MM.1S (cell line): ENCODE measurements at regions not wholly inside any gene's neighbourhood (a gene's known extent, or its start where the extent isn't known, plus 50 kb on each side); places are given as distances from the start of the nearest gene placed in this dataset.

ENCODE experiments used
- DNase-seq: peaks from one replicate; pipeline ENCODE4 v3.0.0-alpha.2; 2015
- H2AFZ ChIP-seq: fragments of 300-600 bp; sonication (generic); 2 replicates; pipeline ENCODE4 v1.6.0; 2016; ENCODE audit warnings: antibody characterized with exemption, low read length
- H3F3A ChIP-seq: fragments of 300-600 bp; sonication (generic); 2 replicates; pipeline ENCODE4 v1.6.1; 2016; ENCODE audit warnings: mild to moderate bottlenecking, antibody characterized with exemption, low read length, moderate library complexity, mixed read lengths; ENCODE audit not compliant: insufficient read depth
- H3K27ac ChIP-seq: fragments of 300-600 bp; sonication (generic); 2 replicates; pipeline ENCODE4 v1.5.1; 2016; ENCODE audit warnings: mild to moderate bottlenecking, low read length
- H3K27me3 ChIP-seq: fragments of 300-600 bp; sonication (generic); replicated peaks from 2 replicates; pipeline ENCODE4 v1.6.0; 2016; ENCODE audit warnings: low read length; ENCODE audit not compliant: insufficient read depth
- H3K36me3 ChIP-seq: fragments of 300-600 bp; sonication (generic); replicated peaks from 2 replicates; pipeline ENCODE4 v1.6.1; 2016; ENCODE audit warnings: mild to moderate bottlenecking, low read length, mixed read lengths; ENCODE audit not compliant: insufficient read depth
- H3K4me1 ChIP-seq: fragments of 300-600 bp; sonication (generic); 2 replicates; pipeline ENCODE4 v1.6.1; 2016; ENCODE audit warnings: low read length, mixed read lengths
- H3K4me2 ChIP-seq: fragments of 300-600 bp; sonication (generic); 2 replicates; pipeline ENCODE4 v1.6.0; 2016; ENCODE audit warnings: low read depth, low read length
- H3K4me3 ChIP-seq: fragments of 300-600 bp; sonication (generic); 2 replicates; pipeline ENCODE4 v1.5.1; 2016; ENCODE audit warnings: low read length, mixed read lengths
- H3K79me2 ChIP-seq: fragments of 300-600 bp; sonication (generic); 2 replicates; pipeline ENCODE4 v1.6.1; 2016; ENCODE audit warnings: mixed run types, low read length, mixed read lengths
- H3K9ac ChIP-seq: fragments of 300-600 bp; sonication (generic); 2 replicates; pipeline ENCODE4 v1.6.1; 2016; ENCODE audit warnings: low read length, mixed read lengths
- H3K9me2 ChIP-seq: fragments of 300-600 bp; sonication (generic); replicated peaks from 2 replicates; pipeline ENCODE4 v1.6.1; 2016; ENCODE audit warnings: mild to moderate bottlenecking, low read length, mixed read lengths; ENCODE audit not compliant: insufficient read depth
- H3K9me3 ChIP-seq: fragments of 300-600 bp; sonication (generic); replicated peaks from 2 replicates; pipeline ENCODE4 v1.6.1; 2016; ENCODE audit warnings: mild to moderate bottlenecking, low read length, mixed read lengths; ENCODE audit not compliant: insufficient read depth
- H4K20me1 ChIP-seq: fragments of 300-600 bp; sonication (generic); 2 replicates; pipeline ENCODE4 v1.6.1; 2016; ENCODE audit warnings: mild to moderate bottlenecking, low read length, moderate library complexity, mixed read lengths; ENCODE audit not compliant: insufficient read depth
- CTCF ChIP-seq: fragments of 300-600 bp; sonication (generic); IDR thresholded peaks from 2 replicates; pipeline ENCODE4 v1.5.1; 2016; ENCODE audit warnings: antibody characterized with exemption, low read length, mixed read lengths
- EZH2 ChIP-seq: fragments of 300-600 bp; sonication (generic); optimal IDR thresholded peaks from 2 replicates; pipeline ENCODE3; 2017; ENCODE audit warnings: low read depth, mild to moderate bottlenecking, antibody characterized with exemption, low read length, mixed read lengths
- EZH2phosphoT487 ChIP-seq: fragments of 300-600 bp; sonication (generic); IDR thresholded peaks from 2 replicates; pipeline ENCODE4 v1.6.1; 2018; ENCODE audit warnings: antibody characterized with exemption, low read length

GRCh38 chr10:76645341-76645740, 992.3 kb downstream of the KCNMA1 start:
- no peaks in the 10 kb centered on the region for H3K9me3 ChIP-seq
- DNase-seq = no peak
- H2AFZ ChIP-seq = no peak overlapping the region
- TF ChIP-seq EZH2phosphoT487 (no peak), EZH2 (no peak), CTCF (no peak)
- no peaks in the 10 kb centered on the region for H3K27me3 ChIP-seq
- no peaks in the 10 kb centered on the region for H3K36me3 ChIP-seq
- no peak overlapping the region for H3K9ac ChIP-seq
- no peak overlapping the region for H3K4me2 ChIP-seq
- H3F3A ChIP-seq = no peaks in the 10 kb centered on the region
- H3K9me2 ChIP-seq = no peaks in the 10 kb centered on the region
- no peaks in the 10 kb centered on the region for H3K79me2 ChIP-seq
- no peaks in the 10 kb centered on the region for H3K4me1 ChIP-seq
- H4K20me1 ChIP-seq = no peaks in the 10 kb centered on the region
- no peak overlapping the region for H3K4me3 ChIP-seq
- H3K27ac ChIP-seq = no peak overlapping the region

GRCh38 chr10:76644476-76644875, 993.1 kb downstream of the KCNMA1 start:
- TF ChIP-seq CTCF (no peak), EZH2 (no peak), EZH2phosphoT487 (no peak)
- no peaks in the 10 kb centered on the region for H4K20me1 ChIP-seq
- no peak overlapping the region for H3K27ac ChIP-seq
- no peaks in the 10 kb centered on the region for H3K9me2 ChIP-seq
- no peak overlapping the region for H3K4me2 ChIP-seq
- DNase-seq = no peak
- H3K4me3 ChIP-seq = no peak overlapping the region
- H3K79me2 ChIP-seq = no peaks in the 10 kb centered on the region
- no peak overlapping the region for H3K9ac ChIP-seq
- H3F3A ChIP-seq = no peaks in the 10 kb centered on the region
- H2AFZ ChIP-seq = no peak overlapping the region
- H3K4me1 ChIP-seq = no peaks in the 10 kb centered on the region
- no peaks in the 10 kb centered on the region for H3K27me3 ChIP-seq
- H3K9me3 ChIP-seq = no peaks in the 10 kb centered on the region
- no peaks in the 10 kb centered on the region for H3K36me3 ChIP-seq

GRCh38 chr10:76643511-76643911, 994.1 kb downstream of the KCNMA1 start:
- Histone ChIP-seq H3K9me3 (no peaks in the 10 kb centered on the region), H3K79me2 (no peaks in the 10 kb centered on the region), H3K9ac (no peak overlapping the region), H3K4me1 (no peaks in the 10 kb centered on the region), H3K4me2 (no peak overlapping the region), H3K27me3 (no peaks in the 10 kb centered on the region), H3K27ac (no peak overlapping the region), H3K9me2 (no peaks in the 10 kb centered on the region), H3F3A (no peaks in the 10 kb centered on the region), H4K20me1 (no peaks in the 10 kb centered on the region), H3K4me3 (no peak overlapping the region), H2AFZ (no peak overlapping the region), H3K36me3 (no peaks in the 10 kb centered on the region)
- TF ChIP-seq EZH2 (no peak), EZH2phosphoT487 (no peak), CTCF (no peak)
- no peak for DNase-seq
